ENCODE measurements at regions not wholly inside any gene's neighbourhood (a gene's known extent, or its start where the extent isn't known, plus 50 kb on each side); places are given as distances from the start of the nearest gene placed in this dataset.

DNA sequence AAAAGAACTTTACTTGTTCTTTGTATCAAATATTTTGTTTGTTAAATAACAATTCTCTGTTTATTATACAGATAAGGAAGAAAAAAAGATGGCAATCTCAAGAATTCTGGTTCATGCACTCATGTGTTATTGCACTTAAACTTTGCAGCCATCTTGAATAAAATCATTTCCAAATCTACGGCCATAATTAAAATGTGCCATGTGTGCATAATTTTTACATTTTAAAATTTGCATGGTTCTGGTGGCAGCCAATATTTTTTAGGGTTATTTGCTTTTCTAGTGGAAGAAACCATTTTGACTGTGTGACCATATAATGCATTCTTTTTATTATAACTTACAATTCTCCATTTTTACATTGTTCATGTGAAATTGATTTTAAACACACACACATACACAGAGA, 1518.1 kb upstream of the ZEB2 start:
- DNase-seq: no peak

DNA sequence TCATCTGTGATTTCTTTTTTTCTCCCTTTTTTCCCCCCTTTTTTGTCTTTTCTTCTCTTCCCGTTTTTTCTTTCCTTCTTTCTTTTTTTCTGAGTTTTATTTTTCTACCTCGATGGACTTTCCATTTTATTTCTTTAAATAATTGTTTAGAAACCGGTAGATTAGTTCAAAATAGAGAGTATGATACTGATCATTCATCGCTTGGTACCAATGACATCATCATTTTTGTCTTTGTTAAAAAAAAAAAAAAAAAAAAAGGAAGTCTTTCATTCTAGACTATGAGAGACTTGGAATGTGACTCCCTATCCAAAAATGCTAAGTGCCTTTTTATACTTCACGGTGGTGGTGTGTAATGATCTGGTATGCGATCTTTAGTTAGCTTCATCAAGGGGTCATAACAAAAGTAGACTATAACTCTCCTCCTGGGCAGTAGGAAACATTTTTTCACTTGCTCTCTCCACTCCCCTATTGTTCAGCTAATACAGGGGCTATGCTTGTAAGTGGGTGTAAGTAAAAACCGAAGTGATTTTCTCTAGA, 1517.5 kb upstream of the ZEB2 start:
- DNase-seq: no peak

DNA sequence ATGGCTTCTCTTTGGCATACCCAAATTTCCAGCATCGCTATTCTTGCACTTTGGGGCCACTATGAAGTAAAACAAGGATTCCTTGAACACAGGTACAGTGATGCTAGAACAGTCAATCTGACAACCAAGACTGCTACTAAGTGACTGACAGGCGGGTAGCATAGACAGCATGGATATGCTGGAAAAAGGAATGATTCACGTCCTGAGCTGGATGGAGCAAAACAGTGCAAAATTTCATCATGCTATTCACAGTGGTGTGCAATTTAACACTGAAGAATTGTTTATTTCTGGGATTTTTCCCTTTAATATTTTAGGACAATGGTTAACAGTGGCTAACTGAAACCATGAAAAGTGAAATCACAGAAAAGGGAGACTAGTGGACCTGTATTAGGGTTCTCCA, 1511.2 kb upstream of the ZEB2 start:
- DNase-seq: no peak

DNA sequence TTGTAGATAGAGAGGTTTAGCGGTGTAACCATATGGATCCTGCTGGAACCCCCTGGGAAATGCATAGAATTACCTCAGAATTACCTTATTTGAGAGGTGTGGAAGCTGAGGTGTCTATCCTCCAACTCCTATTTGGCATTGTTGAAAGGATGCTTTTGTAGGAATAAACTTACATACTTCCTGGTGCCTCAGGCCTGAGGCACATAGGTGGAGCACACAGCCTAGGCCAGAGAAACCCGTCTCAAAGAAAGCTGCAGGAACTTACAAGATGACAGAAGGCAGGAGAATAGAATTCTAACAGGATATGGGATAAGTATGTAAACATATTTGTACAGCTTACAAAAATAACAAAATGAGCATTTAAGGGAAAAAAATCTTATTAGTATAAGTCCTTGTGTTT, 1507.2 kb upstream of the ZEB2 start:
- DNase-seq: no peak

DNA sequence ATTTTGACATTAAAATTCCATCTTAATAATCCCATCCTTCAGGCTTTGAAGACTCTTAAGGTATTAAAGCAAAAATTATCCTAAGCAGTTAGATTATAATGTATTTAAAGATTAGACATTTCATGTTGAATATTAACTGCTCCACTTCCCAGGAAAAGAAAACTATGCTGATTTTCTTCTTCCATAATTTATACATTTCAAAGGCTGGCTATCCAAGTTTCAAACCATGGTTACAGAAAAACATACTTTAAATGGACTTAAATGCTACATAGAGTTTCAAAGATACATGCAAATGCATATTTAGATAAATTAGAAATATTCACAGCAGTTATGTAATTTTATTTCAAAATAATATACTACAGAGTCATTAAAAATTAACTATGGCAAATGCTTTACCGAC, 1505.6 kb upstream of the ZEB2 start:
- DNase-seq: no peak

DNA sequence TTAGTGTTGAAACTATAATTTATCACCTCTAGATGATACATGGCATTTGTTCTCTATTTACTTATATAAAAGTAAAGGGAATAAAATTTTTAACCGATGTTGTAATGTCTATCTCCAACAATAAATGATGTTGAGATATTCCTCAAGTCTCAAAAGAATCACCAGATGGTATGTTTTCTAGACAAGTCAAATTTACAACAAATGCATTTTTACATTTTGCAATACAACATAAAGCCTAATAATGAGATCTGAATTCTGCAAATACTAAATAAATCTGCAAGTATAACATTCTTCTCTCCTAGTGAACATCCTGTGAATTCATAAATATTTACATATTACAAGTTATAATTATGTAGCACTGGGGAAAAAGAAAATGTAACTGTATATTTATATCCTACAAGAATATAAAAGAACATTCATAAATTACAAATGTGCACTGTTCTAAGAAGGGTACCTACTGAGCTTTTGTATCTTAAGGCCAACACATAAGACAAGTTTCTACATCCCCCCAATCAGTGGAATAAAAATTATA, 1504.4 kb upstream of the ZEB2 start:
- no peak for DNase-seq

DNA sequence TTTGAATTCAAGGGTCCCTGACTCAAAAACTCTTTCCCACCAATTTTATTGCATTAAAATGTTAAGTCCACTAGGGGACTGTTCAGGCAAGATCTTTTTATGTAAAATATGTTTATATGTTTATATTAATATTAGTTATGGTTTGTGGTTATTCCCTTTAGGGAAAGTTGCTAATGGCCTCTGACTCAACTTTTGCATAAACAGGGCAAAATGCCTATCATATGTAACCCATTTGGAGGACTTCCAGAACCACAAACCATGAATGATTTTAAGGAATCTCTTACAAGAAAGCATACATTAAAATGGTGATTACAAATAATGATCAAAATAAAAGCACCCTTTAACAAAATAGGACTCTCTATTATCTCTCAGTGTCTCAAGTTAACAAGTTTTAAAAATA, 1484.5 kb upstream of the ZEB2 start:
- no peak for DNase-seq

DNA sequence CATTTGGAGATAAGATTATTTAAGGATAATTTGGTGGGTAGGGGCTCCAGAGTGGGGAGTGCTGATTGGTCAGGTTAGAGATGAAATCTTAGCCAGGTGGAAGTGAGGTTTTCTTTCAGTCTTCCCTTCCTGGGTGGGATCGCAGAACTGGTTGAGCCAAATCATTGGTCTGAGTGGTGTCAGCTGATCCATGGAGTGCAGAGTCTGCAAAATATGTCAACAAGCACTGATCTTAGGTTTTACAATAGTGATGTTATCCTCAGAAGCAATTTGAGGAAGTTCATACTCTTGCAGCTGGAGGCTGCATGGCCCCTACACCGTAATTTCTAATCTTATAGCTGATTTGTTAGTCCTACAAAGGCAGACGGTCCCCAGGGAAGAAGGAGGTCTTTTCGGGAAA, 1483.4 kb upstream of the ZEB2 start:
- no peak for DNase-seq

DNA sequence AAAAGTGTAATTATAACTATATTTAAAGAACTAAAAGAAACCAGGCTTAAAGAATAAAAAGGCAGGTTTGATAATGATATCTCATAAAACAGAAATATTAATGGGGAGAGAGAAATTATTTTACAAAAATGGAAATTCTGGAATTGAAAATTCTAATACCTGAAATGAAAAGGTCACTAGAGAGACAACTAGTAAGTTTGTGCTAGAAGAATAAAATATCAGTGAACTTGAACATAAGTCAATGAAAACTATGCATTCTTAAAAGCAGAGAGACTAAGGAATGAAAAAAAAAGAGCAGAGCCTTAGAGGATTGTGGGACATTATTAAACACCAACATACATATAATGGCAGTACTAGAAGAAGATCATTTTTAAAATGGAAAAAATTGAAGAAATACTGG, 1475.0 kb upstream of the ZEB2 start:
- DNase-seq: no peak

DNA sequence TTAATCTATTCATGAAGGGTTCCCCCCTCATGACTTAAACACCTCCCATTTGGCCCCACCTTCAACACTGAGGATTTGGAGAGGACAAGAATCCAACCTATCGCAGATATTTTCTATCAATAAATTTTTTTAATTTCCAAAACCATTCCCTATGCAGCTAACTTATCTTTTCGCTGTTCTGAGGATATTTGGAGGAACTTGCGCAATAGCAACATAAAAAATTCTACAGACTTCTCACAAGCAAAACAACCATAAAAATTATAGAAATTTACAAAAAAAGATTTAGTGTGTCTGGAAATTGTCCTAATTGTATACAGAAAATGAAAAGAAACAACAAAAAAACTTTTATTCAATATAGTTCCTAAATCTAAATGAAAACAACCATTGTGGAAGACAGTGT, 1472.7 kb upstream of the ZEB2 start:
- DNase-seq: no peak

DNA sequence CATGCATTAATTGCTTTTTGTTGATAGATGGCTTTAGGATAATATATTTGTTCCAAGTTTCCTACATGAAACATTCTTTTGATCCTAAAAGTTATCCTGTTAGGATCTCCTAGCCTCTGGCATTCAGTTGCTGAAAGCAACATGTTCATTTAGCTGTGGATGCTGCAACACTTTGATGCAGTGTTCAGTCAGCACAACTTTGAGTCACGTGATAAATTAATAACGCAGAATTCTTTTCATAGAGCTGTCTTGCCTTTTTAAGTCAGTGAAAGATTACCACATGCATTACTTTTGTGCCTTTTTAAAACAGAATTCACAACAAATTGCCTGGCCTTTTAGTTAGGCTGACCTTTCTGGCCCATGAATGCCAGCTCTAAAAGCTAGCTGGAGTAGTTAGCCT, 1467.9 kb upstream of the ZEB2 start:
- DNase-seq: no peak

DNA sequence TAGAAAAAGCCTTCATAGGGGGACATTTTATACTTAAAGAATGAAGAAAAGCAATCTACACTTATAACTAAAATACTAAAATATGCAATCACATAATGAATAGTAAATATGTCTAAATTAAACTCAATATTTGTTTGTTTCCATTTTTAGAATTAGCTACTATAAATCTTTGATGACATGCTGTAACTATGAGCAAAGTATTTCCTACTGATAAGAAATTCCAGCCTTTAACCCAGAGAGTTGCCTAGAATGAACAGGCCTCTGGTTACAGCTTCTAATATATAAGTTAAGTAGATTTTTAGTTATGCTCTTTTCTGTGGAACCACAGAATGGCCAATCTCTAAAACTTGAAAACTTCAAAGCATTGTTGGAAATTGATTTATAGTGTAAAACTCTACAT, 1465.6 kb upstream of the ZEB2 start:
- no peak for DNase-seq

DNA sequence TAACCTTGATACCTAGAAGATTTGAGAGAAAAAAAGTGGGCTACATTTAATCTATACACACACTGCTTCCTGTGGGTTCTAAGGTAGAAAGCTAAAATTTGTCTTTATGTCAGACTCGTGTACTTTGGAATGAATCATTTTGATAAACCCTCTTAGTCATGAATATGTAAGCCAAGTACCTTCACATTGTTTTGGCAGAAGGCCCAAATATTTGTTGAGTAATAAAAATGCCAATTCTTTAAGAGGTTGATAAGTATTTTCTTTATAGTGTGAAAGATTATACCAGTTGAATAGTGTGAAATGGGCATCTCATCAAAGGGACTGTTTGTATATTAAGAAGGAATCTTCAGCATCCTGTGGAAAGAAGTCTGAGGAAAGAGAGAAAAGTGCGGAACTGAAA, 1464.7 kb upstream of the ZEB2 start:
- peak; percentile 20 for DNase-seq

DNA sequence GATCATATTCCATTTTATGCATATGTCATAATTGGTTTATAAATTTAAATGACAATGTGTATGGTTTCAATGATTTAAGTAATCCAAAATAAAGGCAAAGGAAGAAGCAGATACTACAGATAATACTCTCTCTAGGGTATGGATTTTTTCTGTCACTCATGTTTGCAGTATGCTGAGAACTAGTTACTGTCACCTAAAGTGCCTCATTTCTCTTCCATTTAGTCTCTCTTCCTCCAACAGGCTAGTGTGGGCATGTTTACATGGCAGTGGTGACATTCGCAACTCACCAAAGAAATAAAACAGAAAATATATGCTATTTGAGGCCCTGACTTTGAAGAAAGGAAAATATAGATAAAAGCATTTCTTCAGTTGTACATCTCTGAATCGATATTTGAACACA, 1460.4 kb upstream of the ZEB2 start:
- DNase-seq: no peak

DNA sequence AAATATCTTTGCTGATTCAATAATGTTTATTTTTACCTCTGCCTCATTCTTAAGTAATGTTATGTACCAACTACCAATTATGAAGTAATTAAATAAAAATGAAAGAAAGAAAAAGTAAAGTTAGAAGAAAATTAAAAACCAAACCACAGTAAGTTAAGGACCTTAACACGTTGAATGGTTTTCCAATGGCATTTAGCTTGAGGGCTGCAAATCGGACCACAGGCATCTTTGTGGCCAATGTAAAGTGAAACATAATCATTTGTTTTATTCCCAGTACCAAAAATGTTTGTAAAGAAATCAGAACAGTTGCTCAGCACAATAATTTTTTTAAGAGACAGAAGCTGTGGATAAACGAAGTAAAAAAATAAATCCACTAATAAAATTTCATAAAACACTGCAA, 1455.5 kb upstream of the ZEB2 start:
- no peak for DNase-seq

DNA sequence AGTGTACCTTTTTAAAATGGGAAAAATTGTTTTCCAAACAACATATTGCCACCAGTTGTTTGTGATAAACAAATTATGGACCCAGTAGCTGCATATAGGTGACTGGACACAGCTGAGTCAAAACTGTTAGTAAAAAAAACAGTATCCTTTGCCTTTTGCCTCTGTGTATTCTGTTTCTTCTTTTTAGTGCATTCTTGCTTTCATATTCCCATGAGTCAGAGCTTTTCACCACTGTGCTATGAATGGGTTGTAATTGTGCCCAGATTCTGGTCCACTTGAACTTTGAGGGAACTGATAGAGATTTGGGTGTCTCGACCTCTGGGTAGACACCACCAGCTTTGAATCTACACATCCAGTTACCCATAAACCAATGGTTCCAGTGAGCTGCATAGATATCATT, 1441.9 kb upstream of the ZEB2 start:
- DNase-seq: no peak

DNA sequence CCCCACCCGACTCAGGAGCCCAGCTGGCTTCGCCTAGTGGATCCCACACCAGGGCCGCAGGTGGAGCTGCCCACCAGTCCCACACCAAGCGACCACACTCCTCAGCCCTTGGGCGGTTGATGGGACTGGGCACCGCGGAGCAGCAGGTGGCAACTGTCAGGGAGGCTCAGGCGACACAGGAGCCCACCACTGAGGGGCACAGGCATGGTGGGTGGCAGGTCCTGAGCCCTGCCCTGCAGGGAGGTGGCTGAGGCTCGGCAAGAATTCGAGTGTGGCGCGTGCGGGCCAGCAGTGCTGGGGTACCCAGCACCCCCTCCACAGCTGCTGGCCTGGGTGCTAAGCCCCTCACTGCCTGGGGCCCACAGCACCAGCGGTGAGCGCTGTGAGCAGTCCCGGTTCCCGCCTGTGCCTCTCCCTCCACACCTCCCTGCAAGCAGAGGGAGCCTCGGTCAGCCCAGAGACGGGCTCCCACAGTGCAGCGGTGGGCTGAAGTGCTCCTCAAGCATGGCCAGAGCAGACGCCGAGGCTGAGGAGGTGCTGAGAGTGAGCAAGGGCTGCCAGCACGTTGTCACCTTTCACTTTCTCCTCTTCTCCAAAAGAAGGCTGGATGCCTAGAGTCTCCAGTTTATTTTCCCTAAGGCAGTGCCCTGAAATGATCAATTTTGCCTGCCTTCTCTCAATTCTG, 1440.7 kb upstream of the ZEB2 start:
- DNase-seq: no peak

DNA sequence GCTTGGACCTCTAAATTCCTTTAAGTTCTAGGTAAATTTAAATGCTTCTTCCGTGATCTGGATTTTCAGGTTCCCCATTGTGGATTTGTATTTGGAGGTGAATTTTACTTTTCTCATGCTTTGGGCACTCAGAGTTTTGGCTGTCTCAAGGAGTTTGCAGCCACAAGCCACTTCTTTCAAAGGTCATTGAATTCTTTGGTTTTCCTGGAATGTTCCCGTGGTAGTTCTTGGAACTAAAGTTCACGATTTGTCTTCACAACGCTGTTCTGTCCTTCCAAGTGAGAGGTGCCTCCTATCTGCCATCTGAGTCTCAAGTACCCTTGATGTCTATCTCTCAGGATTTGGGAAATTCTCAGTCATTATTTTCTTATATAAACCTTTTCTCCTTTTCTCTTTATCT, 1438.7 kb upstream of the ZEB2 start:
- DNase-seq: no peak

DNA sequence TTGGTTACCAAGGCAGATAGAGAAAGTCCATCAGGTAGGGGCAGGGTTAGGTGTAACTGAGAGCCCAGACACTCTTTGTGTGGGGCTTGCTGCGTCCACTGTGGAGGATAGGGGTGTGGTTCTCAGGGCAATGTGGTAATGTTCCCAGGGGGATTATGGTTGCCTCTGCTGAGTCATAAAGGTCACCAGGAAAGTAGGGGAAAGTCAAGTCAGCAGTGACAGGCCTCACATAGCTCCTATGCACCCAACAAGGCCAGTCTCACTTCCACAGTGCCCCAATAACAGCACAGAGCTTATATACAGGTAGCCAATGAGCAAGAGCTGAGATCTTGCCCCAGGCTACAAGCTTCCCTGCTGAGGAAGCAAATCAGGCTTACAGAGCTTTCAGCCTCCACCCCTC, 1438.0 kb upstream of the ZEB2 start:
- no peak for DNase-seq

DNA sequence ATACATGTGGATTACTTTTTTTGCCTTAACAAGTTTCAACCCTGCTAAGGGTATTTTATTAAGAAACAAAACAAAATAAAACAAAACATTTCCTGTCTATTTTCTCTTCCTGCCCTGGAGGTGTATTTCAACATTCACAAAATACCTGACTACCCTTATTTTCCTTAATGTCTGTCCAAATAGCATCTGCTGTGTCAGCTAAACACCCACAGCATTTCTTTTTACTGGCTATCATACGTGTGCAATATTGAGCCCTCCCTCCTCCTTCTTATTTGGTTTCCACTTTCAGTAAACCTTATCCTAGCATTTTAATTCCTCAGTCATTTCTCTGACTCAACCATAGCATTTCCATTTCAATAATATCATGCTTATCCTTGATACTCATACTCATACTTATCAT, 1420.0 kb upstream of the ZEB2 start:
- no peak for DNase-seq

DNA sequence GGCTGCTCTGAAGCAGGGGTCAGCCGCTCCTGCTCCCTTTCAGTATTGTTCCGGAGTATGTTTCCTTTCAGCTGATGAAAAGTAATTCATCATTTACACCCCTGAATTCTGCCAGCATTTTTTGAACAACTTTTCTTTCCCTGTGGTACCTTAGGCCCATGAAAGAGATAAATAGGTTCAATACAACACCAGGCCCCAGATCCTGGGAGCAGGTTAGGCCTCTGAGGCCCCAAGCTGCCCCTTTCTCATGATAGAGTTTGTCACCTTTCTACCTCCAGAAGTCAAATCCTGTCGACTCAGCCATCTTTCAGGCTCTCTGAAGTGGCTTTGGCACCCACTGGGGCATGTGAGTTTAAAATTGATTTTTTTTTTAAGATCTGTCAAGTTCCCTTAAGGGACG, 1415.1 kb upstream of the ZEB2 start:
- DNase-seq: no peak

DNA sequence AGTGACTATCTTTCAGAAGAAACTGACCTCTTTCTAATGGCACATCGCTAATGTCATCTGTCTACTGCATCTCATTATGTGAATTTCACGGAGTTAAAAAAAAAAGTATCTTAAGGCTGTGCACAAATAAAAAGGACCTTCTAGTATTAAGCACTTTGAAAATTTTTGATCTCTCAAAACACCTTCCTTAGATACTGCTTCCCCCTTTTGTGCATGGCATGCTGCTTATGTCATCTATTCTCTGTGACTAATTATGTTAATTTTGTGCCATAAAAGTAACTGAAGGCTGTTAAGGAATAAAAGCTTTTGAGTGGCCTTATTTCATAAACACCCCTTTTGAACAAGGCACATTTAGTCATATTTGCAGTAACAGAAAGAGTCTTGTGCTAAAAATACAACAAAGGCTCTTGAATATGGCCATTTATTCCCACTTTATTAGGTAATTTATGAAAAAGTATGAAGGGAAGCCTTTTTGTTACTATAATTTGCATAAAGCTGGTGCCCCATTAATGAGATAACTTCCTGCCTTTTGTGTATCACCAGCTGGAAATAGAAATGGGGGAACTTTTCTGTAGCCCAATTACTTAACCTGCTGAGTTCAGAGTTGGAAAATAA, 1412.0 kb upstream of the ZEB2 start:
- DNase-seq: peak; percentile 11

DNA sequence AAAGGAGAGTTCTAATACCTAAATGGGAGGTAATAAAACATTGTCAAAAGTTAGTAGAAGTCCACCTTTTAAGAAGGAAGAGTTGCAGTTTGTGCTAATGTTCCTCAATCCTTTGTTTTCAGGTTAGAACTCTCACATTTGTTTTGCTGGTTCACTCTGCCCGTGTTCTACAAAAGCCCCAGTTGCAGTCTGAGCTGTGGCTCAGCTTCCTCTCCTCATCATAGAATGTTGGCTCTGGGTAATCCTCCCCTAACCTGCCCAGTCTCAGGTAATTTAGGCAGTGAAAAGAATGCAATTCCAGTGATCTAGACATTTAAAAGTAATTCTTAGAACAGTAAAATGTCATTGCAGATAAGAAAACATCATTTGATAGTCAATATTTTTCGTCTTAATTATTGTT, 1410.4 kb upstream of the ZEB2 start:
- DNase-seq: no peak

DNA sequence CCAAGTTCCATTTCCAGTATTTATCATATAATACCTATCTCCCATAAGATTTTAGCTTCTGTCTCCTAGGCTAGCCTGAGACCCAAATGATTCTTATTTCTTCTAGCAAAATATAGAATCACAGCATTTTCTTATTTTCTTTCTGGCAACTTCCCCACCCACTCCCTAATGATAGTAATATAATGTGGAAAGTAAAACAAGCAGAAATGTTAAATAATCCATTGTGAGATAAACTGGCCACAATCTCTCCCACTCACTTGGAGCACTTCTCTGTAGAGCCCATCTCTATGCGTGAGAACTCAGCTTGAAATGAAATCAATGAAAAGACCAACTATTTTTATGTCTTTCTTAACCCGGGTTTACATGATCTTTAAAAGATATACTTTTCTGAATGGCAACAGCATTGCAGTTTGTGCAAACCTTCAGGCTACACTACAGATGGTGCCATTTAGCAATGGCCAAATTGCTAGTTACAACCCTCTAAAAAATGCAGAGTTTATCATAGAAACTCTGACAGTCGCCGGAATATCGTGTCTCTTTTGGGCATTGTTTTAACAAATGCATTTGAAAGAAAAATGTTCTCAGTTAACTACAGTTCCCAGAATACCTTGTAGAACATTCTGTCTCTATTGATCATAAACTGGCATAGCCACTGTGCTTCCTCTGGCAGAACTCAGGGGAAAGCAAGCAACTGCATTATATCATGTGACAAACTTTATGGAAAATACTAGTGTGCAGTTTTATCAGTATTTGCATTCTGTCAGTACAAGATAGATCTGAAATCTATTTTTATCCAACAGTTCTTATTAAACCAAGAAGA, 1407.4 kb upstream of the ZEB2 start:
- no peak for DNase-seq

All from DMS79 treated with DMSO at 0.1 percent for 48 hours (cell line).